ENCODE measurements at regions not wholly inside any gene's neighbourhood (a gene's known extent, or its start where the extent isn't known, plus 50 kb on each side); places are given as distances from the start of the nearest gene placed in this dataset.

GRCh38 chr10:78305311-78305710 lies 271.6 kb downstream of the RPS24 start:
- TF ChIP-seq CTCF (IDR thresholded peaks at IDR 0.05) (no peak), EZH2 (IDR thresholded peaks at IDR 0.05; ENCODE audit: borderline replicate concordance, insufficient read depth, low read depth, low read length, poor library complexity, severe bottlenecking) (no peak)
